Esophagus squamous epithelium (tissue), 4 donors: ENCODE measurements at regions not wholly inside any gene's neighbourhood (a gene's known extent, or its start where the extent isn't known, plus 50 kb on each side); places are given as distances from the start of the nearest gene placed in this dataset.

Source experiments
- POLR2A ChIP-seq, 4 donors: fragments of 450-650 bp; IDR thresholded peaks; one replicate each; pipeline ENCODE4 v1.6.1; 2017; ENCODE audit warnings: antibody characterized with exemption in 4 of 4, mild to moderate bottlenecking in 4 of 4, moderate library complexity in 3 of 4
- TF ChIP-seq, protein P1 (sequence below), 6 experiments: fragments of 450-650 bp in 4 of 6; fragments of 200-600 bp in 2 of 6; sonication (generic) in 2 of 6; IDR thresholded peaks; one replicate each; pipeline ENCODE4 v1.5.1; 2016 to 2019; ENCODE audit warnings: antibody characterized with exemption in 6 of 6, mild to moderate bottlenecking in 4 of 6, moderate library complexity in 4 of 6

DNA sequence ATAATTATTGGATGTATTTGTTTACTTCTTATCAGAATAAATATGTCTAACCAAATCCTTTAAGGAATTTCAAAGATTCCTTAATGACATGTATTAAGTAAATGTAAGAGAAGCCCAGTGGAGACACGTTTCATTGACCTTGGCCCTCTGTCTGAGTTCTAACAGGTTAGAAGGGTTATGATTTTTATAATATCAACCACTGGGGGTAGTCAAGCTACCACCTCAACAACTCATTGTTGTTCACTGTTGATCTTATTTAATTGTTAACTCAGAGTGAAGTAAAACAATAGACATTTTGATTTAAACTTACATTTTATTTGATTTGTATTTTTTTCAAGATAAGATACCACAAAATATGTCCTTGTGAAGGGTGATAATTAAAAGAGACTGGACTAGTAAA, 499.2 kb upstream of the COX7C start:
- TF ChIP-seq, protein P1, sequence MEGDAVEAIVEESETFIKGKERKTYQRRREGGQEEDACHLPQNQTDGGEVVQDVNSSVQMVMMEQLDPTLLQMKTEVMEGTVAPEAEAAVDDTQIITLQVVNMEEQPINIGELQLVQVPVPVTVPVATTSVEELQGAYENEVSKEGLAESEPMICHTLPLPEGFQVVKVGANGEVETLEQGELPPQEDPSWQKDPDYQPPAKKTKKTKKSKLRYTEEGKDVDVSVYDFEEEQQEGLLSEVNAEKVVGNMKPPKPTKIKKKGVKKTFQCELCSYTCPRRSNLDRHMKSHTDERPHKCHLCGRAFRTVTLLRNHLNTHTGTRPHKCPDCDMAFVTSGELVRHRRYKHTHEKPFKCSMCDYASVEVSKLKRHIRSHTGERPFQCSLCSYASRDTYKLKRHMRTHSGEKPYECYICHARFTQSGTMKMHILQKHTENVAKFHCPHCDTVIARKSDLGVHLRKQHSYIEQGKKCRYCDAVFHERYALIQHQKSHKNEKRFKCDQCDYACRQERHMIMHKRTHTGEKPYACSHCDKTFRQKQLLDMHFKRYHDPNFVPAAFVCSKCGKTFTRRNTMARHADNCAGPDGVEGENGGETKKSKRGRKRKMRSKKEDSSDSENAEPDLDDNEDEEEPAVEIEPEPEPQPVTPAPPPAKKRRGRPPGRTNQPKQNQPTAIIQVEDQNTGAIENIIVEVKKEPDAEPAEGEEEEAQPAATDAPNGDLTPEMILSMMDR (IDR thresholded peaks at IDR 0.05): no peak
- TF ChIP-seq POLR2A (IDR thresholded peaks at IDR 0.05): no peak
